ENCODE measurements at regions not wholly inside any gene's neighbourhood (a gene's known extent, or its start where the extent isn't known, plus 50 kb on each side); places are given as distances from the start of the nearest gene placed in this dataset.

DNA sequence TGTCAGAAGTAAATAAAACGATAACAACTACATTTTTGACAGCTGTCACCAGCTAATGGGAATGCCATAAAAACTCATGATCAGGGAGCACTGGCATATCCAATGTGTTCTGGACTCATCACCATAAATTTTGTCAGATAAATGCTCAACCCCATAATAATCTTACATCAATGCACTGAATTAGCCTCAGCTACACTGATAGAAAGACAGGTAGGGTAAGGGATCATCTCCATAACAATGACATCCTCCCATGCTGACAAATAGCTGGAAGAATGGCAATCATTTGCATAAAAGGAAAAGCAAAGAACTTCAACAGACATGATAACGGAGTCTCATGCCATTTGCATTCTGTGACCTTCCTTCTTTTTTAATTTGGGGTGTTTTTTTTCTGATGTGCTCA is 352.8 kb upstream of the PFKP start:
- H3K9ac ChIP-seq (ENCODE audit: insufficient read length, low read depth): no peak overlapping the region
- H3K4me1 ChIP-seq (ENCODE audit: insufficient read depth, insufficient read length): no peaks in the 10 kb centered on the region
- no peak overlapping the region for H3K4me3 ChIP-seq (ENCODE audit: insufficient read length, low read depth)
- peaks cover 12% of the 10 kb centered on the region; the same call in 1 of the 2 replicates for H3K9me3 ChIP-seq (ENCODE audit: insufficient read depth, low read length)
- no peak for TF ChIP-seq SUZ12 (IDR thresholded peaks at IDR 0.05; ENCODE audit: extremely low read depth, insufficient read depth, insufficient read length)
- H3K36me3 ChIP-seq (ENCODE audit: insufficient read depth, insufficient read length, low read length): no peaks in the 10 kb centered on the region
- H3K27me3 ChIP-seq (ENCODE audit: insufficient read depth, insufficient read length): no peaks in the 10 kb centered on the region
- no peak for DNase-seq (ENCODE audit: low read depth, low spot score)

DNA sequence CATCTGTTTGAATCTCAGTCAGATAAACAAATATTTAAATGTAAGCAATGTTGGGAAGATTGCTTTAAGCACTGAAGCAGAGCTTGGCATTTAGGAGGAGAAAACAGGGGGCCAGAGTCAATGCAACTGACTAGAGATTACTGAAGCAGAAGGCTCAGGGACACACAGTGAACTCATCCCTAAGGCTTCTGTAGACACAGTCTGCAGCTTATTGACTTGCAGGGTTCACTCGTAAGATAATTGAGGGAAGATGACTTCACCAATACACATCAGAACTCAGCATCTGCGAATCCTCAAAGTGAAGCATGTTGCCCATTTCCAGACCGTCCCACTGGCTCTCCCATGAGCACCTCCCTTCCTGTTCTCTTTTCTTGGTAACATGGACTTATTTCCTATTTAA is 363.4 kb upstream of the PFKP start:
- Histone ChIP-seq H3K9me3 (ENCODE audit: insufficient read depth, low read length) (no peaks in the 10 kb centered on the region; the same call in 1 of the 2 replicates), H3K4me3 (ENCODE audit: insufficient read length, low read depth) (no peak overlapping the region), H3K27me3 (ENCODE audit: insufficient read depth, insufficient read length) (no peaks in the 10 kb centered on the region), H3K9ac (ENCODE audit: insufficient read length, low read depth) (no peak overlapping the region), H3K4me1 (ENCODE audit: insufficient read depth, insufficient read length) (no peaks in the 10 kb centered on the region), H3K36me3 (ENCODE audit: insufficient read depth, insufficient read length, low read length) (no peaks in the 10 kb centered on the region)
- no peak for TF ChIP-seq YY1 (IDR thresholded peaks at IDR 0.05; ENCODE audit: insufficient read depth, insufficient read length)
- no peak for TF ChIP-seq ZNF274 (IDR thresholded peaks at IDR 0.05; ENCODE audit: low read depth, low read length)
- TF ChIP-seq SUZ12 (IDR thresholded peaks at IDR 0.05; ENCODE audit: extremely low read depth, insufficient read depth, insufficient read length): no peak
- DNase-seq (ENCODE audit: low read depth, low spot score): no peak

GRCh38 chr10:2701802-2702201 is 365.5 kb upstream of the PFKP start:
- no peak for DNase-seq (ENCODE audit: low read depth, low spot score)
- H3K9ac ChIP-seq (ENCODE audit: insufficient read length, low read depth): no peak overlapping the region
- H3K4me3 ChIP-seq (ENCODE audit: insufficient read length, low read depth): no peak overlapping the region
- TF ChIP-seq YY1 (IDR thresholded peaks at IDR 0.05; ENCODE audit: insufficient read depth, insufficient read length): no peak
- no peak for TF ChIP-seq SUZ12 (IDR thresholded peaks at IDR 0.05; ENCODE audit: extremely low read depth, insufficient read depth, insufficient read length)
- TF ChIP-seq ZNF274 (IDR thresholded peaks at IDR 0.05; ENCODE audit: low read depth, low read length): no peak
- H3K9me3 ChIP-seq (ENCODE audit: insufficient read depth, low read length): no peaks in the 10 kb centered on the region
- no peaks in the 10 kb centered on the region for H3K27me3 ChIP-seq (ENCODE audit: insufficient read depth, insufficient read length)
- H3K4me1 ChIP-seq (ENCODE audit: insufficient read depth, insufficient read length): no peaks in the 10 kb centered on the region
- H3K36me3 ChIP-seq (ENCODE audit: insufficient read depth, insufficient read length, low read length): no peaks in the 10 kb centered on the region

DNA sequence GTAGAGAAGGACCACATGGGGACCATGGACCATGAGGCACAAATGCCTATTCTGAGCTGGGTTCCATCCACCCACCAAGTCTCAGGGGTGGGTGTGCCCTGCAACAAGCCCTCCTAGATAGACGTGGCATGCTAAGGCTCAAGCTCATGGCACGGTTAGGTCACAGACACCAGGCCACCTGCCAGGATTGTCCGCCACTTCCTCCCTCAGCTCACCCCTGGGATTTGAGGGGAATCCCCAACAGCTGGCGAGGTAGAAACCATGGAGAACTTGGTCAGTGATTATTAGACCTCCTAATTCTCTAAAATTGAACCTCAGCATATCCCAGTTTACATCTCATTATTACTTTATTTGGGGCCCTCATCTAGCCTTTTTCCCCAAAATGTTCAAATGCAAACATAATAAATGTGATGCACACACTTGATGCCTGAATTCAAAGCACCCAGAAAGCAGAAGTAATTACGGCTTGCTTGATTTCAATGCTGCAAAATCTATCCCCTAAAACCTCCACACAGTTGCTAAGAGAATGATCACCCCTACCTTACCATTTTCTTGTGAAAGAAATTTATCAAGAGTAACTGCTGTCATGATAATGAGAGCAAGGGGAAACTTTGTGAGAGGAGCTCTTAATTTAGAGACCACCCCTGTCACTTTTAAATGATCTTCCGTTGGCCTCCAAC is 366.6 kb upstream of the PFKP start:
- H3K4me3 ChIP-seq (ENCODE audit: insufficient read length, low read depth): no peak overlapping the region
- no peaks in the 10 kb centered on the region for H3K4me1 ChIP-seq (ENCODE audit: insufficient read depth, insufficient read length)
- no peaks in the 10 kb centered on the region for H3K27me3 ChIP-seq (ENCODE audit: insufficient read depth, insufficient read length)
- no peaks in the 10 kb centered on the region for H3K36me3 ChIP-seq (ENCODE audit: insufficient read depth, insufficient read length, low read length)
- no peaks in the 10 kb centered on the region for H3K9me3 ChIP-seq (ENCODE audit: insufficient read depth, low read length)
- H3K9ac ChIP-seq (ENCODE audit: insufficient read length, low read depth): no peak overlapping the region
- no peak for DNase-seq (ENCODE audit: low read depth, low spot score)
- TF ChIP-seq YY1 (IDR thresholded peaks at IDR 0.05; ENCODE audit: insufficient read depth, insufficient read length): no peak
- TF ChIP-seq ZNF274 (IDR thresholded peaks at IDR 0.05; ENCODE audit: low read depth, low read length): no peak
- TF ChIP-seq SUZ12 (IDR thresholded peaks at IDR 0.05; ENCODE audit: extremely low read depth, insufficient read depth, insufficient read length): no peak

GRCh38 chr10:2688958-2689357 is 378.4 kb upstream of the PFKP start:
- H3K4me1 ChIP-seq (ENCODE audit: insufficient read depth, insufficient read length): no peaks in the 10 kb centered on the region
- no peak for DNase-seq (ENCODE audit: low read depth, low spot score)
- TF ChIP-seq ZNF274 (IDR thresholded peaks at IDR 0.05; ENCODE audit: low read depth, low read length) (no peak), SUZ12 (IDR thresholded peaks at IDR 0.05; ENCODE audit: extremely low read depth, insufficient read depth, insufficient read length) (no peak), YY1 (IDR thresholded peaks at IDR 0.05; ENCODE audit: insufficient read depth, insufficient read length) (no peak)
- H3K27me3 ChIP-seq (ENCODE audit: insufficient read depth, insufficient read length): no peaks in the 10 kb centered on the region
- no peaks in the 10 kb centered on the region for H3K36me3 ChIP-seq (ENCODE audit: insufficient read depth, insufficient read length, low read length)
- no peaks in the 10 kb centered on the region for H3K9me3 ChIP-seq (ENCODE audit: insufficient read depth, low read length)
- H3K4me3 ChIP-seq (ENCODE audit: insufficient read length, low read depth): no peak overlapping the region
- no peak overlapping the region for H3K9ac ChIP-seq (ENCODE audit: insufficient read length, low read depth)

GRCh38 chr10:2686691-2687090 is 380.7 kb upstream of the PFKP start:
- no peaks in the 10 kb centered on the region for H3K36me3 ChIP-seq (ENCODE audit: insufficient read depth, insufficient read length, low read length)
- no peak for TF ChIP-seq YY1 (IDR thresholded peaks at IDR 0.05; ENCODE audit: insufficient read depth, insufficient read length)
- no peak for TF ChIP-seq SUZ12 (IDR thresholded peaks at IDR 0.05; ENCODE audit: extremely low read depth, insufficient read depth, insufficient read length)
- TF ChIP-seq ZNF274 (IDR thresholded peaks at IDR 0.05; ENCODE audit: low read depth, low read length): no peak
- no peaks in the 10 kb centered on the region for H3K27me3 ChIP-seq (ENCODE audit: insufficient read depth, insufficient read length)
- DNase-seq (ENCODE audit: low read depth, low spot score): no peak
- H3K4me3 ChIP-seq (ENCODE audit: insufficient read length, low read depth): no peak overlapping the region
- H3K9ac ChIP-seq (ENCODE audit: insufficient read length, low read depth): no peak overlapping the region
- H3K9me3 ChIP-seq (ENCODE audit: insufficient read depth, low read length): no peaks in the 10 kb centered on the region
- no peaks in the 10 kb centered on the region for H3K4me1 ChIP-seq (ENCODE audit: insufficient read depth, insufficient read length)

DNA sequence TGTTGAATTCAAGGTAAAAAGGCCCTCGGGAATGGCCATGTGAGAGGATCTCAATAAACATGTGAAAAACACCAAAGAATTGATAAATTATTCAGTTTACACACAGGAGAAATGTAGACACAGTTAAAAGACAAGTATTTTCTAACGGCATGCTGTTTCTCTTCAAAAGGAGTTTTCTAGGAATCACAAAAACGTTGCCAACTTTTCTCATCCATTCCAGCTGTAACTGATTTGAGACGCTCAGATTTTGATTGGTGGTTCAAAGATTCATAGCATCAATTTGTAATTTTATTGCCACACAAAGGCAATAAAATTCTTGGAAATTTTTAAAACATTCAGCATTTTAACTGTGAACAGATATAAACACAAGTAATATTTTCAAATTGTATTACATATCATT is 384.9 kb upstream of the PFKP start:
- H3K9me3 ChIP-seq (ENCODE audit: insufficient read depth, low read length): no peaks in the 10 kb centered on the region
- H3K27me3 ChIP-seq (ENCODE audit: insufficient read depth, insufficient read length): no peaks in the 10 kb centered on the region
- no peaks in the 10 kb centered on the region for H3K4me1 ChIP-seq (ENCODE audit: insufficient read depth, insufficient read length)
- H3K4me3 ChIP-seq (ENCODE audit: insufficient read length, low read depth): no peak overlapping the region
- no peaks in the 10 kb centered on the region for H3K36me3 ChIP-seq (ENCODE audit: insufficient read depth, insufficient read length, low read length)
- DNase-seq (ENCODE audit: low read depth, low spot score): no peak
- TF ChIP-seq YY1 (IDR thresholded peaks at IDR 0.05; ENCODE audit: insufficient read depth, insufficient read length): no peak
- TF ChIP-seq ZNF274 (IDR thresholded peaks at IDR 0.05; ENCODE audit: low read depth, low read length): no peak
- no peak for TF ChIP-seq SUZ12 (IDR thresholded peaks at IDR 0.05; ENCODE audit: extremely low read depth, insufficient read depth, insufficient read length)
- H3K9ac ChIP-seq (ENCODE audit: insufficient read length, low read depth): no peak overlapping the region

Data from NT2/D1 (cell line).